ENCODE measurements at regions not wholly inside any gene's neighbourhood (a gene's known extent, or its start where the extent isn't known, plus 50 kb on each side); places are given as distances from the start of the nearest gene placed in this dataset.

DNA sequence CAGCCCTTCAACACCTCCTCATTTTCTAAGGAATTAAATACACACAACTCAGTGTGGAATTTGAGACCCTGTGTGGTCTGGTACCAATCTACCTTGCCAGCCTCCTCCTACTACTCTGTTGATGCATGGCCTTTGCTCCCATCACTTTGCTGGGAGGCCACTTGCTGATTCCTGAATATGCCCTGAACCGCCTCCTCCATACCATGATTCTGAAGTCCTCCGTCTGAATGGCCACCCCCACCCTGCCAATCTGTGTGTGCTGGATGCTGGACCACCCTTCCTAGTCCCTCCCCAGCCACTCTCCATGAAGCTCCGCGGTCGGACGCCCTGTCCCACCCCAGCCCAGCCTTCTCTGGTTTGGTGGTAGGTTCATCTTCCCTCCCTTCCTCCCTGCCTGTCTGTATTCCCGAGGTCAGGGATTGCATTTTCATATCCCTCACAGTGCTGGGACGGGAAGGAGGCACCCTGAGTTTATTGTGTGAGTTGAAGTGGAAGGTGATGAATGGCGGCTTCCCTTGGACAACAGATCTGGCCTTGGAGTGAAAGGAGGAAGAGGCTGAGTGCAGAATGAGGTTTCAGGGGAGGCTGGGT is 138.3 kb downstream of the CDC5L start:
- H3K9me2 ChIP-seq (ENCODE audit: insufficient read depth): no peaks in the 10 kb centered on the region
- no peak for DNase-seq
- TF ChIP-seq EZH2phosphoT487 (IDR thresholded peaks at IDR 0.05; ENCODE audit: insufficient read depth, low read depth) (no peak), EZH2 (IDR thresholded peaks at IDR 0.05; ENCODE audit: insufficient read depth, poor library complexity, severe bottlenecking) (no peak)
- no peaks in the 10 kb centered on the region for H4K20me1 ChIP-seq (ENCODE audit: insufficient read depth)
- no peaks in the 10 kb centered on the region for H3K27me3 ChIP-seq (replicated peaks; ENCODE audit: insufficient read depth)
- no peak overlapping the region for H3K4me2 ChIP-seq (ENCODE audit: unreplicated experiment)
- H2AFZ ChIP-seq: no peak overlapping the region
- no peaks in the 10 kb centered on the region for H3K4me1 ChIP-seq (ENCODE audit: insufficient read depth)
- H3K4me3 ChIP-seq: no peak overlapping the region
- no peak overlapping the region for H3K27ac ChIP-seq
- no peaks in the 10 kb centered on the region for H3F3A ChIP-seq (ENCODE audit: insufficient read depth)
- no peaks in the 10 kb centered on the region for H3K9me3 ChIP-seq (ENCODE audit: low read depth)
- H3K36me3 ChIP-seq (ENCODE audit: low read depth): no peaks in the 10 kb centered on the region
- in situ Hi-C loops (cut with MboI): no loop called here
- WGBS, 2 experiments (ENCODE audit: low coverage in 1 of 2, low lambda C conversion rate in 2 of 2, missing lambda C conversion rate in 2 of 2): 74% methylated on average over 9 of the region's 9 CpGs
- H3K79me2 ChIP-seq (ENCODE audit: insufficient read depth): no peaks in the 10 kb centered on the region
- no peak overlapping the region for H3K9ac ChIP-seq

DNA sequence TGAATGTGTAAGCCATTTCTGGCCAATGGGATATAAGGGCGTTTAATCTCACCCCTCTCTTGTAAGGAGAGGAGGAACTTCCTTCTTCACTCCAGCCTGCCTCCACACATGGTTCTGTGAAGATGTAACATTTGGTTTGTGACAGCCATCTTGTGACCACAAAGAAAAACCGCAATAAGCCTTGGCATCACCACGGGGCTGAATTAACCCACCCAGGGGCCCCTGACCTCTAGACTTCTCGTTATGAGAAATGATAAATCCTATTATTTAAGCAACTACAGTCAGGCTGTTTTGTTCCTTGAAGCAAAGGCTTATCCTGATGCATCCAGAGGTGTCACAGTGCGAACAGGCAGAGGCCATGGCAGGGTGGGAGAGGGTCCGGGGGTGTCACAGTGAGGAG is 139.7 kb downstream of the CDC5L start:
- WGBS, 2 experiments (ENCODE audit: low coverage in 1 of 2, low lambda C conversion rate in 2 of 2, missing lambda C conversion rate in 2 of 2): 48 to 53% methylated on average over 6 of the region's 6 CpGs
- H3K9me2 ChIP-seq (ENCODE audit: insufficient read depth): no peaks in the 10 kb centered on the region
- H3K27ac ChIP-seq: no peak overlapping the region
- H3F3A ChIP-seq (ENCODE audit: insufficient read depth): no peaks in the 10 kb centered on the region
- in situ Hi-C loops (cut with MboI): no loop called here
- no peak for TF ChIP-seq EZH2 (IDR thresholded peaks at IDR 0.05; ENCODE audit: insufficient read depth, poor library complexity, severe bottlenecking)
- TF ChIP-seq EZH2phosphoT487 (IDR thresholded peaks at IDR 0.05; ENCODE audit: insufficient read depth, low read depth): no peak
- H2AFZ ChIP-seq: no peak overlapping the region
- no peak overlapping the region for H3K9ac ChIP-seq
- no peak overlapping the region for H3K4me2 ChIP-seq (ENCODE audit: unreplicated experiment)
- no peak for DNase-seq
- H3K4me1 ChIP-seq (ENCODE audit: insufficient read depth): no peaks in the 10 kb centered on the region
- no peaks in the 10 kb centered on the region for H4K20me1 ChIP-seq (ENCODE audit: insufficient read depth)
- no peaks in the 10 kb centered on the region for H3K27me3 ChIP-seq (replicated peaks; ENCODE audit: insufficient read depth)
- no peaks in the 10 kb centered on the region for H3K36me3 ChIP-seq (ENCODE audit: low read depth)
- H3K4me3 ChIP-seq: no peak overlapping the region
- no peaks in the 10 kb centered on the region for H3K9me3 ChIP-seq (ENCODE audit: low read depth)
- no peaks in the 10 kb centered on the region for H3K79me2 ChIP-seq (ENCODE audit: insufficient read depth)

DNA sequence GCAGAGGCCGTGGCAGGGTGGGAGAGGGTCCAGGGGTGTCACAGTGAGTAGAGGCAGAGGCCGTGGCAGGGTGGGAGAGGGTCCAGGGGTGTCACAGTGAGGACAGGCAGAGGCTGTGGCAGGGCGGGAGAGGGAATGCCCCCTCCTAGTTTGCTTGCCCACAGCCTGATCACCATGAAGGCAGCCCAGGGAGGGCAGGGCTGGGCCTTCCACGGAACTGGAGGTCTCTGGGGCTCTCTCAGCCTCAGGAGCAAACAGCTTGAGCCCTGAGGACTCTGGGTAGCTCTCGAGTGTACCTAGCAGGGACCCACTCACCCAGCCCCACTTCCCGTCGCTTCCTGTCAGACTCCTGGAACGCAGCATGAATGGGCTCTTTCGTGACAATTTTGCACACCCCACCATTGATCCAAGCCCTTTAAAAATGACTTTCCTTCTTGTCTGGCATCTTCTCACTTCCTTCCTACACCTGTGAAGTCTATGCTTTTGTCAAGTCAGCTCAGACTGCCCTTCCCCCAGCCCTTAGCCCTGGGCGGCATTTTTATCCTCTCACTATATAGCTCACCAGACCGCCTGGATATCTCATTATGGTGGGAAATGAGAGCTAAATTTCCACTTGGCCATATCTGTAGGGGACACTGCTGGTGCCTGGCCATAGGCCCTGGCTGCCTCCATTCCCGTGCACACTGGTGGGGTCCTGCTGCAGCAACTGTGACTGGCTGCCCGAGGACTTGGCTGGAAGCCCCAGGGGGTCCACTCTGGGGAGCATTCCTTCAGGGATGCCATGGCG is 140.3 kb downstream of the CDC5L start:
- H3K9me2 ChIP-seq (ENCODE audit: insufficient read depth): no peaks in the 10 kb centered on the region
- no peak overlapping the region for H3K4me2 ChIP-seq (ENCODE audit: unreplicated experiment)
- no peaks in the 10 kb centered on the region for H3K9me3 ChIP-seq (ENCODE audit: low read depth)
- H3K9ac ChIP-seq: no peak overlapping the region
- DNase-seq: no peak
- no peak overlapping the region for H3K4me3 ChIP-seq
- no peak overlapping the region for H2AFZ ChIP-seq
- H3K27me3 ChIP-seq (replicated peaks; ENCODE audit: insufficient read depth): no peaks in the 10 kb centered on the region
- no peaks in the 10 kb centered on the region for H3F3A ChIP-seq (ENCODE audit: insufficient read depth)
- no peaks in the 10 kb centered on the region for H3K36me3 ChIP-seq (ENCODE audit: low read depth)
- H4K20me1 ChIP-seq (ENCODE audit: insufficient read depth): no peaks in the 10 kb centered on the region
- no peaks in the 10 kb centered on the region for H3K4me1 ChIP-seq (ENCODE audit: insufficient read depth)
- 69 to 84% methylated on average over 12 to 14 of the region's 14 CpGs for WGBS, 2 experiments (ENCODE audit: low coverage in 1 of 2, low lambda C conversion rate in 2 of 2, missing lambda C conversion rate in 2 of 2)
- no peaks in the 10 kb centered on the region for H3K79me2 ChIP-seq (ENCODE audit: insufficient read depth)
- in situ Hi-C loops (cut with MboI): no loop called here
- no peak overlapping the region for H3K27ac ChIP-seq
- TF ChIP-seq EZH2phosphoT487 (IDR thresholded peaks at IDR 0.05; ENCODE audit: insufficient read depth, low read depth) (no peak), EZH2 (IDR thresholded peaks at IDR 0.05; ENCODE audit: insufficient read depth, poor library complexity, severe bottlenecking) (no peak)

DNA sequence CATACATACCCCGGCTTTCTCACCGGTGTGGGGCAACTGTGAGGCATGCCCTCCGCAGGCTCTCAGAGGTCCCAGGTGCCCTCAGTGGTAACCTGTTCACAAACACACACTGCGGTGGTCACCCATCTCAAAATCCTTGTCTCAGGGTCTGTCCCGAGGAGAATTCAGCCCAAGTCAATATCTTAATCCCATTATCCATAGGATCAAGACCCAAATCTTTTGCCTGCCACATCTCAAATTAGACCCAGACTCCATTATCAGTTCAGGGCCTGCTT is 140.8 kb downstream of the CDC5L start:
- Histone ChIP-seq H3K4me1 (ENCODE audit: insufficient read depth) (no peaks in the 10 kb centered on the region), H3K4me3 (no peak overlapping the region), H3K27me3 (replicated peaks; ENCODE audit: insufficient read depth) (no peaks in the 10 kb centered on the region), H3K27ac (no peak overlapping the region), H3K79me2 (ENCODE audit: insufficient read depth) (no peaks in the 10 kb centered on the region), H2AFZ (no peak overlapping the region), H3K4me2 (ENCODE audit: unreplicated experiment) (no peak overlapping the region), H3F3A (ENCODE audit: insufficient read depth) (no peaks in the 10 kb centered on the region), H3K9me3 (ENCODE audit: low read depth) (no peaks in the 10 kb centered on the region), H3K9ac (no peak overlapping the region), H3K36me3 (ENCODE audit: low read depth) (no peaks in the 10 kb centered on the region), H3K9me2 (ENCODE audit: insufficient read depth) (no peaks in the 10 kb centered on the region), H4K20me1 (ENCODE audit: insufficient read depth) (no peaks in the 10 kb centered on the region)
- 81 to 85% methylated on average over 5 of the region's 5 CpGs for WGBS, 2 experiments (ENCODE audit: low coverage in 1 of 2, low lambda C conversion rate in 2 of 2, missing lambda C conversion rate in 2 of 2)
- no peak for TF ChIP-seq EZH2 (IDR thresholded peaks at IDR 0.05; ENCODE audit: insufficient read depth, poor library complexity, severe bottlenecking)
- TF ChIP-seq EZH2phosphoT487 (IDR thresholded peaks at IDR 0.05; ENCODE audit: insufficient read depth, low read depth): no peak
- no peak for DNase-seq
- in situ Hi-C loops (cut with MboI): no loop called here

All from GM23248 (cell line).